ENCODE measurements at regions not wholly inside any gene's neighbourhood (a gene's known extent, or its start where the extent isn't known, plus 50 kb on each side); places are given as distances from the start of the nearest gene placed in this dataset.

DNA sequence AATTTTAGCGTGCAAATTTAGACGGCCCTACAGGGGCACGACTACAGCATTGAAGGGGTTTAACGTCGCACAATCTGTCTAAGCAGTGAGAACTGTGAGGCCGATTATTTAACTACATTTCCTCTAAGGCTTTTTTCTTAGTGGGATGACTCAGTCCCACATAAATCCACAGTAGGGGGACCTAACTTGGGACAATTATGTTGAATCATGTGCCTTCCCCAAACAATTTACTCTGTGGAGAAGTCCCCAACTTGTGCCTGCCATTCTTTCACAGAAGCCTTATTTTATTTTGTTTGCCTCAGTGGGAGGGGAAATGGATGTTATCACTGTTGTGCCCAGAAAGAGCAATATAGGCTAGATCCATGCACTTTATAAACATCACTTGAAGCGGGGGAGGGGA, 80.3 kb upstream of the CDCA7L start:
- Histone ChIP-seq H2AFZ (ENCODE audit: low read length) (no peak overlapping the region), H3K9me3 (ENCODE audit: low read length) (no peaks in the 10 kb centered on the region), H3K27ac (ENCODE audit: low read depth, low read length, poor library complexity, severe bottlenecking) (no peak overlapping the region), H4K20me1 (ENCODE audit: insufficient read depth, low read length) (no peaks in the 10 kb centered on the region), H3K4me3 (ENCODE audit: low read depth, low read length, poor library complexity, severe bottlenecking) (no peak overlapping the region), H3K9me2 (ENCODE audit: insufficient read depth, low read length) (no peaks in the 10 kb centered on the region), H3K79me2 (ENCODE audit: insufficient read depth, low read depth, low read length) (no peaks in the 10 kb centered on the region), H3K4me1 (ENCODE audit: insufficient read depth, low read length, poor library complexity, severe bottlenecking) (no peaks in the 10 kb centered on the region), H3K4me2 (ENCODE audit: low read length) (no peak overlapping the region), H3K36me3 (ENCODE audit: insufficient read depth, low read length) (no peaks in the 10 kb centered on the region)
- intact Hi-C loops (cut with micrococcal nuclease; ENCODE audit: unreplicated experiment): no loop called here
- POLR2A ChIA-PET: no interaction called here
- BruUV-seq (replicated peaks): no TSS peak
- TF ChIP-seq, protein P1, sequence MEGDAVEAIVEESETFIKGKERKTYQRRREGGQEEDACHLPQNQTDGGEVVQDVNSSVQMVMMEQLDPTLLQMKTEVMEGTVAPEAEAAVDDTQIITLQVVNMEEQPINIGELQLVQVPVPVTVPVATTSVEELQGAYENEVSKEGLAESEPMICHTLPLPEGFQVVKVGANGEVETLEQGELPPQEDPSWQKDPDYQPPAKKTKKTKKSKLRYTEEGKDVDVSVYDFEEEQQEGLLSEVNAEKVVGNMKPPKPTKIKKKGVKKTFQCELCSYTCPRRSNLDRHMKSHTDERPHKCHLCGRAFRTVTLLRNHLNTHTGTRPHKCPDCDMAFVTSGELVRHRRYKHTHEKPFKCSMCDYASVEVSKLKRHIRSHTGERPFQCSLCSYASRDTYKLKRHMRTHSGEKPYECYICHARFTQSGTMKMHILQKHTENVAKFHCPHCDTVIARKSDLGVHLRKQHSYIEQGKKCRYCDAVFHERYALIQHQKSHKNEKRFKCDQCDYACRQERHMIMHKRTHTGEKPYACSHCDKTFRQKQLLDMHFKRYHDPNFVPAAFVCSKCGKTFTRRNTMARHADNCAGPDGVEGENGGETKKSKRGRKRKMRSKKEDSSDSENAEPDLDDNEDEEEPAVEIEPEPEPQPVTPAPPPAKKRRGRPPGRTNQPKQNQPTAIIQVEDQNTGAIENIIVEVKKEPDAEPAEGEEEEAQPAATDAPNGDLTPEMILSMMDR (conservative IDR thresholded peaks at IDR 0.05; ENCODE audit: low read length): no peak
- no peak for TF ChIP-seq EZH2phosphoT487 (IDR thresholded peaks at IDR 0.05; ENCODE audit: borderline replicate concordance, low read depth, low read length)
- DNase-seq (ENCODE audit: low spot score): no peak
- CTCF ChIA-PET (ENCODE audit: unreplicated experiment): no interaction called here

DNA sequence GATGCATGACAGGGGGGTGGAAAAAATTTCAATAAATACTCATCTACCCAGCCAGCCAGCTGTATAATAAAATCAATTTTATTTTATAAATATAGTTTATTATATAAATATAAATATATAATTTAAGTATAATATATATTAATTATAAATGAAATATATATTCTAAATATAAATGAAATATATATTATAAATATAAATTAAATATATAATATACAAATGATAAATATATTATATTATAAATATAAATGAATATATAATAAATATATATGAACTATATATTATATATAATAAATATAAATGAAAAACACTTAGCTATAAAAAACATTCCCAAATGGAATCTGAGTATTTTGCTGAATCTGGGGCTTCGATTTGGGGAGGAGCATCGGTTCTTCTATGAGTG, 79.4 kb upstream of the CDCA7L start:
- H4K20me1 ChIP-seq (ENCODE audit: insufficient read depth, low read length): no peaks in the 10 kb centered on the region
- no peaks in the 10 kb centered on the region for H3K9me2 ChIP-seq (ENCODE audit: insufficient read depth, low read length)
- H3K36me3 ChIP-seq (ENCODE audit: insufficient read depth, low read length): no peaks in the 10 kb centered on the region
- intact Hi-C loops (cut with micrococcal nuclease; ENCODE audit: unreplicated experiment): no loop called here
- no peaks in the 10 kb centered on the region for H3K9me3 ChIP-seq (ENCODE audit: low read length)
- CTCF ChIA-PET (ENCODE audit: unreplicated experiment): no interaction called here
- H3K4me2 ChIP-seq (ENCODE audit: low read length): no peak overlapping the region
- no peak for TF ChIP-seq EZH2phosphoT487 (IDR thresholded peaks at IDR 0.05; ENCODE audit: borderline replicate concordance, low read depth, low read length)
- TF ChIP-seq, protein P1 (conservative IDR thresholded peaks at IDR 0.05; ENCODE audit: low read length): no peak
- no peak overlapping the region for H3K27ac ChIP-seq (ENCODE audit: low read depth, low read length, poor library complexity, severe bottlenecking)
- H3K4me1 ChIP-seq (ENCODE audit: insufficient read depth, low read length, poor library complexity, severe bottlenecking): no peaks in the 10 kb centered on the region
- no TSS peak for BruUV-seq (replicated peaks)
- H2AFZ ChIP-seq (ENCODE audit: low read length): no peak overlapping the region
- POLR2A ChIA-PET: interaction anchor here (0.6 to 1.0 kb wide), 2 partner anchors 17 to 145 kb away, joined by 3 read pairs; no protein-coding TSS in a partner anchor
- no peaks in the 10 kb centered on the region for H3K79me2 ChIP-seq (ENCODE audit: insufficient read depth, low read depth, low read length)
- H3K4me3 ChIP-seq (ENCODE audit: low read depth, low read length, poor library complexity, severe bottlenecking): no peak overlapping the region
- DNase-seq (ENCODE audit: low spot score): no peak

DNA sequence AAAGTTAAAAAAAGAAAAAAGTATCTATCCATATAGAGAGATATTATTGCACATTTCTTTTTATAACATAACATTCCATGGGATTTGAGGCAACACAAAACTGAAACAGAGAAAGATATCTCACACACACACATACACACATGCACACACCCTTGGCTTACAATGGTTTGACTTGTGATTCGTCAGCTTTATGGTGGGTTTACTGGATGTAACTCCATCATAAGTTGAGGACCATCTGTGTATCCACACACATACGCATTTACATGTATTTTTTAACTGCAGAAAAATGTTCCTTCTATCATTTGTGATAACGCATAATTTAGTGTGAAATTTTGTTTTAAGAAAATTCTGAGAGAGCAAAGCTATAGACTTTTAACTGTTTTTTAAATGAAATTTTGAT, 74.2 kb upstream of the CDCA7L start:
- H4K20me1 ChIP-seq (ENCODE audit: insufficient read depth, low read length): no peaks in the 10 kb centered on the region
- H3K9me2 ChIP-seq (ENCODE audit: insufficient read depth, low read length): no peaks in the 10 kb centered on the region
- H3K4me2 ChIP-seq (ENCODE audit: low read length): no peak overlapping the region
- DNase-seq (ENCODE audit: low spot score): no peak
- no peaks in the 10 kb centered on the region for H3K9me3 ChIP-seq (ENCODE audit: low read length)
- H3K79me2 ChIP-seq (ENCODE audit: insufficient read depth, low read depth, low read length): no peaks in the 10 kb centered on the region
- H3K36me3 ChIP-seq (ENCODE audit: insufficient read depth, low read length): no peaks in the 10 kb centered on the region
- H3K4me3 ChIP-seq (ENCODE audit: low read depth, low read length, poor library complexity, severe bottlenecking): no peak overlapping the region
- POLR2A ChIA-PET: interaction anchor here (0.6 kb wide), 1 partner anchor 14 kb away, joined by 4 read pairs; no protein-coding TSS in a partner anchor
- TF ChIP-seq EZH2phosphoT487 (IDR thresholded peaks at IDR 0.05; ENCODE audit: borderline replicate concordance, low read depth, low read length): no peak
- TF ChIP-seq, protein P1 (conservative IDR thresholded peaks at IDR 0.05; ENCODE audit: low read length): no peak
- no peak overlapping the region for H2AFZ ChIP-seq (ENCODE audit: low read length)
- CTCF ChIA-PET (ENCODE audit: unreplicated experiment): no interaction called here
- H3K27ac ChIP-seq (ENCODE audit: low read depth, low read length, poor library complexity, severe bottlenecking): no peak overlapping the region
- no TSS peak for BruUV-seq (replicated peaks)
- intact Hi-C loops (cut with micrococcal nuclease; ENCODE audit: unreplicated experiment): no loop called here
- H3K4me1 ChIP-seq (ENCODE audit: insufficient read depth, low read length, poor library complexity, severe bottlenecking): no peaks in the 10 kb centered on the region
